ENCODE measurements at regions not wholly inside any gene's neighbourhood (a gene's known extent, or its start where the extent isn't known, plus 50 kb on each side); places are given as distances from the start of the nearest gene placed in this dataset.

- no peak for TF ChIP-seq CTCF (IDR thresholded peaks at IDR 0.05; ENCODE audit: low read depth, low read length)
- no peak for TF ChIP-seq EZH2phosphoT487 (IDR thresholded peaks at IDR 0.05; ENCODE audit: low read depth)
Measured at GRCh38 chrX:99798936-99799335, 611.1 kb downstream of the PCDH19 start.

Data from OCI-LY3 (cell line).